K562 (cell line): ENCODE measurements at regions not wholly inside any gene's neighbourhood (a gene's known extent, or its start where the extent isn't known, plus 50 kb on each side); places are given as distances from the start of the nearest gene placed in this dataset.
"Not testable (repeated sequence)": the region's sequence is repeated elsewhere in the genome, so short reads cannot be mapped to it uniquely, and the experiment has no call there.

Source experiments
- CBFB ChIP-seq: sonication (generic); formaldehyde crosslinking; IDR thresholded peaks from 2 replicates; pipeline ENCODE4 v1.4.0; 2020; ENCODE audit warnings: mild to moderate bottlenecking, missing genetic modification reagents
- FOXM1 ChIP-seq, 2 experiments: fragments of 450-650 bp in 1 of 2; sonication (generic) in 1 of 2; formaldehyde crosslinking in 1 of 2; IDR thresholded peaks; 2 replicates each; pipeline versions ENCODE4 v1.6.1 to v1.9.0; 2017 to 2022; ENCODE audit warnings: low read depth in 2 of 2, mild to moderate bottlenecking in 2 of 2, missing genetic modification reagents in 1 of 2, moderate library complexity in 1 of 2
- MCM3 ChIP-seq: fragments of 450-650 bp; IDR thresholded peaks from 2 replicates; pipeline ENCODE4 v1.6.1; 2016
- POLR3G ChIP-seq: IDR thresholded peaks from 2 replicates; pipeline ENCODE4 v1.6.1; 2011; ENCODE audit not compliant: insufficient read length, insufficient replicate concordance; ENCODE audit errors: extremely low read depth
- SRF ChIP-seq, 2 experiments: fragments of 250-450, 450-650 bp in 1 of 2; sonication (Bioruptor Pico) in 1 of 2; sonication (generic) in 1 of 2; formaldehyde crosslinking; IDR thresholded peaks; 2 replicates each; pipeline versions ENCODE4 v1.5.0 to v1.5.1; 2020 to 2022; ENCODE audit warnings: mild to moderate bottlenecking in 1 of 2, missing genetic modification reagents in 1 of 2
- ZNF133 ChIP-seq: fragments of 250-450 bp; sonication (Bioruptor Pico); IDR thresholded peaks from 2 replicates; pipeline ENCODE4 v1.4.0; 2020; ENCODE audit warnings: mild to moderate bottlenecking
- ZNF696 ChIP-seq: fragments of 250-450 bp; sonication (Bioruptor Pico); conservative IDR thresholded peaks from 2 replicates; pipeline ENCODE4 v1.4.0; 2020; ENCODE audit warnings: mild to moderate bottlenecking, moderate library complexity
- TF ChIP-seq, protein P1 (sequence below): sonication (generic); formaldehyde crosslinking; IDR thresholded peaks from 2 replicates; pipeline ENCODE4 v1.8.1; 2023; ENCODE audit warnings: mild to moderate bottlenecking, missing genetic modification reagents
- TF ChIP-seq, protein P2 (sequence below), 3 experiments: IDR thresholded peaks in 2 of 3; conservative IDR thresholded peaks in 1 of 3; 2 replicates each; pipeline ENCODE4 v1.5.1; 2011 to 2012; ENCODE audit warnings: low read length in 3 of 3, mild to moderate bottlenecking in 3 of 3, control low read depth in 2 of 3, improper control_type of control experiment in 1 of 3, inconsistent platforms in 1 of 3, low read depth in 1 of 3, mixed read lengths in 1 of 3, moderate library complexity in 1 of 3; ENCODE audit not compliant: insufficient read depth in 2 of 3
- TF ChIP-seq, protein P3 (sequence below), 2 experiments: fragments of 450-650 bp in 1 of 2; sonication (generic) in 1 of 2; formaldehyde crosslinking in 1 of 2; IDR thresholded peaks; 2 replicates each; pipeline versions ENCODE4 v1.7.1 to v1.9.0; 2016 to 2022; ENCODE audit warnings: inconsistent platforms in 1 of 2, mild to moderate bottlenecking in 1 of 2, missing genetic modification reagents in 1 of 2

DNA sequence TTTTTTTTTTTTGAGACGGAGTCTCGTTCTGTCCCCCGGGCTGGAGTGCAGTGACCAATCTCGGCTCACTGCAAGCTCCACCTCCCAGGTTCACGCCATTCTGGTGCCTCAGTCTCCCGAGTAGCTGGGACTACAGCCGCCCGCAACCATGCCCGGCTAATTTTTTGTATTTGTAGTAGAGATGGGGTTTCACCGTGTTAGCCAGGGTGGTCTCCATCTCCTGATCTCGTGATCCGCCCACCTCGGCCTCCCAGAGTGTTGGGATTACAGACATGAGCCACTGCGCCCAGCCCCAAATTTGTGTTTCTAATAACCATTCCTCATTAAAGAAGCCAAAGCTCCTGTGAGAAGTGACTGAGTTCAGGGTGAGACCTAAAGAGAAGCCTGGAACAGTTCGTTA, 1906.9 kb downstream of the PCDH9 start:
- not testable (repeated sequence) for TF ChIP-seq SRF (CRISPR knock-in tag; IDR thresholded peaks at IDR 0.05); FOXM1 (IDR thresholded peaks at IDR 0.05; ENCODE audit: low read depth); FOXM1 (CRISPR knock-in tag; IDR thresholded peaks at IDR 0.05; ENCODE audit: low read depth); ZNF133 (CRISPR knock-in tag); CBFB (CRISPR knock-in tag); POLR3G; ZNF696 (CRISPR knock-in tag); MCM3
- TF ChIP-seq, protein P1, sequence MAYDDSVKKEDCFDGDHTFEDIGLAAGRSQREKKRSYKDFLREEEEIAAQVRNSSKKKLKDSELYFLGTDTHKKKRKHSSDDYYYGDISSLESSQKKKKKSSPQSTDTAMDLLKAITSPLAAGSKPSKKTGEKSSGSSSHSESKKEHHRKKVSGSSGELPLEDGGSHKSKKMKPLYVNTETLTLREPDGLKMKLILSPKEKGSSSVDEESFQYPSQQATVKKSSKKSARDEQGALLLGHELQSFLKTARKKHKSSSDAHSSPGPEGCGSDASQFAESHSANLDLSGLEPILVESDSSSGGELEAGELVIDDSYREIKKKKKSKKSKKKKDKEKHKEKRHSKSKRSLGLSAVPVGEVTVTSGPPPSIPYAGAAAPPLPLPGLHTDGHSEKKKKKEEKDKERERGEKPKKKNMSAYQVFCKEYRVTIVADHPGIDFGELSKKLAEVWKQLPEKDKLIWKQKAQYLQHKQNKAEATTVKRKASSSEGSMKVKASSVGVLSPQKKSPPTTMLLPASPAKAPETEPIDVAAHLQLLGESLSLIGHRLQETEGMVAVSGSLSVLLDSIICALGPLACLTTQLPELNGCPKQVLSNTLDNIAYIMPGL (CRISPR knock-in tag) = not testable (repeated sequence)
- TF ChIP-seq, protein P2, sequence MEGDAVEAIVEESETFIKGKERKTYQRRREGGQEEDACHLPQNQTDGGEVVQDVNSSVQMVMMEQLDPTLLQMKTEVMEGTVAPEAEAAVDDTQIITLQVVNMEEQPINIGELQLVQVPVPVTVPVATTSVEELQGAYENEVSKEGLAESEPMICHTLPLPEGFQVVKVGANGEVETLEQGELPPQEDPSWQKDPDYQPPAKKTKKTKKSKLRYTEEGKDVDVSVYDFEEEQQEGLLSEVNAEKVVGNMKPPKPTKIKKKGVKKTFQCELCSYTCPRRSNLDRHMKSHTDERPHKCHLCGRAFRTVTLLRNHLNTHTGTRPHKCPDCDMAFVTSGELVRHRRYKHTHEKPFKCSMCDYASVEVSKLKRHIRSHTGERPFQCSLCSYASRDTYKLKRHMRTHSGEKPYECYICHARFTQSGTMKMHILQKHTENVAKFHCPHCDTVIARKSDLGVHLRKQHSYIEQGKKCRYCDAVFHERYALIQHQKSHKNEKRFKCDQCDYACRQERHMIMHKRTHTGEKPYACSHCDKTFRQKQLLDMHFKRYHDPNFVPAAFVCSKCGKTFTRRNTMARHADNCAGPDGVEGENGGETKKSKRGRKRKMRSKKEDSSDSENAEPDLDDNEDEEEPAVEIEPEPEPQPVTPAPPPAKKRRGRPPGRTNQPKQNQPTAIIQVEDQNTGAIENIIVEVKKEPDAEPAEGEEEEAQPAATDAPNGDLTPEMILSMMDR (IDR thresholded peaks at IDR 0.05 in 2 of 3, conservative IDR thresholded peaks at IDR 0.05 in 1 of 3; ENCODE audit: insufficient read depth in 2 of 3, low read depth in 1 of 3, low read length in 3 of 3) = not testable (repeated sequence)
- TF ChIP-seq, protein P3, sequence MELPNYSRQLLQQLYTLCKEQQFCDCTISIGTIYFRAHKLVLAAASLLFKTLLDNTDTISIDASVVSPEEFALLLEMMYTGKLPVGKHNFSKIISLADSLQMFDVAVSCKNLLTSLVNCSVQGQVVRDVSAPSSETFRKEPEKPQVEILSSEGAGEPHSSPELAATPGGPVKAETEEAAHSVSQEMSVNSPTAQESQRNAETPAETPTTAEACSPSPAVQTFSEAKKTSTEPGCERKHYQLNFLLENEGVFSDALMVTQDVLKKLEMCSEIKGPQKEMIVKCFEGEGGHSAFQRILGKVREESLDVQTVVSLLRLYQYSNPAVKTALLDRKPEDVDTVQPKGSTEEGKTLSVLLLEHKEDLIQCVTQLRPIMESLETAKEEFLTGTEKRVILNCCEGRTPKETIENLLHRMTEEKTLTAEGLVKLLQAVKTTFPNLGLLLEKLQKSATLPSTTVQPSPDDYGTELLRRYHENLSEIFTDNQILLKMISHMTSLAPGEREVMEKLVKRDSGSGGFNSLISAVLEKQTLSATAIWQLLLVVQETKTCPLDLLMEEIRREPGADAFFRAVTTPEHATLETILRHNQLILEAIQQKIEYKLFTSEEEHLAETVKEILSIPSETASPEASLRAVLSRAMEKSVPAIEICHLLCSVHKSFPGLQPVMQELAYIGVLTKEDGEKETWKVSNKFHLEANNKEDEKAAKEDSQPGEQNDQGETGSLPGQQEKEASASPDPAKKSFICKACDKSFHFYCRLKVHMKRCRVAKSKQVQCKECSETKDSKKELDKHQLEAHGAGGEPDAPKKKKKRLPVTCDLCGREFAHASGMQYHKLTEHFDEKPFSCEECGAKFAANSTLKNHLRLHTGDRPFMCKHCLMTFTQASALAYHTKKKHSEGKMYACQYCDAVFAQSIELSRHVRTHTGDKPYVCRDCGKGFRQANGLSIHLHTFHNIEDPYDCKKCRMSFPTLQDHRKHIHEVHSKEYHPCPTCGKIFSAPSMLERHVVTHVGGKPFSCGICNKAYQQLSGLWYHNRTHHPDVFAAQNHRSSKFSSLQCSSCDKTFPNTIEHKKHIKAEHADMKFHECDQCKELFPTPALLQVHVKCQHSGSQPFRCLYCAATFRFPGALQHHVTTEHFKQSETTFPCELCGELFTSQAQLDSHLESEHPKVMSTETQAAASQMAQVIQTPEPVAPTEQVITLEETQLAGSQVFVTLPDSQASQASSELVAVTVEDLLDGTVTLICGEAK (IDR thresholded peaks at IDR 0.05) = not testable (repeated sequence)
- TF ChIP-seq, protein P3 (CRISPR knock-in tag; IDR thresholded peaks at IDR 0.05) = not testable (repeated sequence)
